OCI-LY3 (cell line): ENCODE measurements at regions not wholly inside any gene's neighbourhood (a gene's known extent, or its start where the extent isn't known, plus 50 kb on each side); places are given as distances from the start of the nearest gene placed in this dataset.

Experiments
- H2AFZ ChIP-seq: fragments of 200-600, 300-600 bp; shearing (Covaris generic); 2 replicates; pipeline ENCODE4 v1.6.0; 2014; ENCODE audit warnings: antibody characterized with exemption, low read depth, low read length
- H3K27ac ChIP-seq: fragments of 200-600, 300-600 bp; sonication (generic); 2 replicates; pipeline ENCODE4 v1.5.1; 2014; ENCODE audit warnings: mild to moderate bottlenecking, low read length, moderate library complexity, mixed read lengths
- H3K27me3 ChIP-seq: fragments of 200-600, 300-600 bp; sonication (generic); 2 replicates; pipeline ENCODE4 v1.6.1; 2014; ENCODE audit warnings: low read depth, low read length, mixed read lengths
- H3K36me3 ChIP-seq: fragments of 200-600, 300-600 bp; sonication (generic); replicated peaks from 2 replicates; pipeline ENCODE3; 2014; ENCODE audit warnings: low read depth, low read length, mixed read lengths
- H3K4me1 ChIP-seq: fragments of 300-600, 200-600 bp; sonication (generic); 2 replicates; pipeline ENCODE4 v1.6.1; 2014; ENCODE audit warnings: low read length, mixed read lengths
- H3K4me2 ChIP-seq: fragments of 200-600, 300-600 bp; sonication (generic); 2 replicates; pipeline ENCODE4 v1.6.1; 2014; ENCODE audit warnings: low read length, mixed read lengths
- H3K4me3 ChIP-seq: fragments of 300-600, 200-600 bp; sonication (generic); 2 replicates; pipeline ENCODE4 v1.5.1; 2014; ENCODE audit warnings: antibody characterized with exemption, mild to moderate bottlenecking, low read length, moderate library complexity
- H3K79me2 ChIP-seq: fragments of 300-600, 200-600 bp; shearing (Covaris generic); 2 replicates; pipeline ENCODE4 v1.6.1; 2014; ENCODE audit warnings: mild to moderate bottlenecking, low read length, mixed read lengths
- H3K9ac ChIP-seq: fragments of 300-600, 200-600 bp; shearing (Covaris generic); 2 replicates; pipeline ENCODE4 v1.6.0; 2014; ENCODE audit warnings: mild to moderate bottlenecking, low read length, moderate library complexity
- H3K9me3 ChIP-seq: fragments of 200-600, 300-600 bp; shearing (Covaris generic); 2 replicates; pipeline ENCODE4 v1.6.1; 2014; ENCODE audit warnings: low read length, mixed read lengths; ENCODE audit not compliant: insufficient read depth
- H4K20me1 ChIP-seq: fragments of 200-600, 300-600 bp; sonication (generic); 2 replicates; pipeline ENCODE4 v1.6.1; 2016; ENCODE audit warnings: low read length, mixed read lengths; ENCODE audit not compliant: insufficient read depth
- EZH2phosphoT487 ChIP-seq: fragments of 200-600 bp; shearing (Covaris generic); IDR thresholded peaks from 2 replicates; pipeline ENCODE4 v1.6.1; 2018; ENCODE audit warnings: antibody characterized with exemption, mixed run types, low read depth
- TF ChIP-seq, protein P1 (sequence below): fragments of 200-600, 300-600 bp; sonication (generic); IDR thresholded peaks from 2 replicates; pipeline ENCODE4 v1.5.1; 2014; ENCODE audit warnings: antibody characterized with exemption, low read length, low read depth

DNA sequence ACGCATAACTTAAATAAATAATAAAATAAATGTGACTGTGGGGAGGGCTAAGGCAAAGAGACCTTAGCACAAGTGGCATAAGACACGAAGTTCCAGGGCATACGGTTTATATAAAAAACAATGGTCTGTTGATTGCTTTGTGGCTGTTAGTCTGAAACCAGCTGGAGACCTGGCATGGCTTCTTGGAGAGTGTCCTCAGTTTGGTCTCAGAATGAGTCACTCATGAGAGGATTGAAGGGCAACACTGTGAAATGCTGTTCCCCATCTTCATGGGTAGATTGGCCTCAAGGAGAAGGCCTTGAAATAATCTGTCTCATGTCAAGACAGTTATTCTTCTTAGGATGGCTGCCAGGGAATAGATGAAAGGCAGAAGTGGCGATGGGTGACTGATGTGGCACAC, 62.2 kb downstream of the SOX2 start:
- no peak overlapping the region for H3K27ac ChIP-seq
- TF ChIP-seq, protein P1, sequence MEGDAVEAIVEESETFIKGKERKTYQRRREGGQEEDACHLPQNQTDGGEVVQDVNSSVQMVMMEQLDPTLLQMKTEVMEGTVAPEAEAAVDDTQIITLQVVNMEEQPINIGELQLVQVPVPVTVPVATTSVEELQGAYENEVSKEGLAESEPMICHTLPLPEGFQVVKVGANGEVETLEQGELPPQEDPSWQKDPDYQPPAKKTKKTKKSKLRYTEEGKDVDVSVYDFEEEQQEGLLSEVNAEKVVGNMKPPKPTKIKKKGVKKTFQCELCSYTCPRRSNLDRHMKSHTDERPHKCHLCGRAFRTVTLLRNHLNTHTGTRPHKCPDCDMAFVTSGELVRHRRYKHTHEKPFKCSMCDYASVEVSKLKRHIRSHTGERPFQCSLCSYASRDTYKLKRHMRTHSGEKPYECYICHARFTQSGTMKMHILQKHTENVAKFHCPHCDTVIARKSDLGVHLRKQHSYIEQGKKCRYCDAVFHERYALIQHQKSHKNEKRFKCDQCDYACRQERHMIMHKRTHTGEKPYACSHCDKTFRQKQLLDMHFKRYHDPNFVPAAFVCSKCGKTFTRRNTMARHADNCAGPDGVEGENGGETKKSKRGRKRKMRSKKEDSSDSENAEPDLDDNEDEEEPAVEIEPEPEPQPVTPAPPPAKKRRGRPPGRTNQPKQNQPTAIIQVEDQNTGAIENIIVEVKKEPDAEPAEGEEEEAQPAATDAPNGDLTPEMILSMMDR = no peak
- TF ChIP-seq EZH2phosphoT487 = no peak
- H3K36me3 ChIP-seq = no peaks in the 10 kb centered on the region
- H4K20me1 ChIP-seq = no peaks in the 10 kb centered on the region
- H3K27me3 ChIP-seq = no peaks in the 10 kb centered on the region
- no peaks in the 10 kb centered on the region for H3K79me2 ChIP-seq
- no peak overlapping the region for H3K9ac ChIP-seq
- no peak overlapping the region for H3K4me2 ChIP-seq
- no peak overlapping the region for H3K4me3 ChIP-seq
- H2AFZ ChIP-seq = no peak overlapping the region
- peaks cover 9% of the 10 kb centered on the region for H3K4me1 ChIP-seq
- H3K9me3 ChIP-seq = no peaks in the 10 kb centered on the region

DNA sequence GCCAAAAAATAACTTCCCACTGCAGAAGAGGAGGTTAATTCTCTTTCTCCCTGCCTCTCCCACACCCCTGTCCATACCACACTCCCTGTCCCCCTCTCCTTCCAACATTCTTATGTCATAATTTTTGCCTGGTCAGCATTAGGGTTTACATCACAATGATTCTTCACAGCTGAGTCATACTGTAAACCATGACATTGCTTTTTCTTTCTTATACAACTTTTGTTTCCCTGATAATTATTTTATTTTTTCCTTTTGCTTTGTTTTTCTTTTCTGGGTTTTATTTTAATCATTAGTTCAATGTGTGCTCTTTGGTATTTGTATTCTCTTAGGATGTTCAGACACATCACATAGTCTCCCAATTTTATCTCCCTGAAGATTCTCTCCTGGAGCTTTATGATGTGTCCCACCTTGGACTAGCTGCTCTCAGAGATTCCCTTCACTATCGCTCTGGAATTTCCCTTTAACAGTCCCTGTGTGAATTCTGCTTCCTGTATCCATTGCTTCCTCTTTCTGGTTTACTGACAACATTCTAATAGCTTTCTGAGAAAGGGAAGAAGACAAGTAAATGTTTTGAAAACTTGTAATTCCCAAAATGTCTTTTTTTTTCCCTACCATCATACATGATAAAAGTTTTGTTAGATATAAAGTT, 70.7 kb downstream of the SOX2 start:
- Histone ChIP-seq H3K9me3 (no peaks in the 10 kb centered on the region), H3K79me2 (no peaks in the 10 kb centered on the region), H3K4me2 (peak overlapping the region; percentile 38)

DNA sequence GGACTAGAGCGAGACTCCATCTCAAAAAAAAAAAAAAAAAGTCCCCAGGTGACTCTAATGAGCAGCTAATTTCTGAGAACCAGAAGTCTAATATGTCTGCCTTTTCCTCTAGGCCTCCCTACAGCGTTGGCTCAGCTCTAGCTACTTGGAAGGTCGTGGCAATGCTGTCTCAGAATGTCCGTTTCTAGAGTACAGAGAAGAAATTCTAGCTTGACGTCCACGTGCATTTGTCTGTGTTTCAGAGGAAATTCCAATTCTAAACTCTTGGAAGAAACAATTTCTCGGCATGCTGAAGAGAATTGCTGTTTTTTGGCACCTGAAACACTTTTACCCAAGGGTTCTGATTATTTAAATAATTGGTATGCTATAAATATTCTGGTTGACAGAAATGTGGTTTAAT, 78.8 kb downstream of the SOX2 start:
- Histone ChIP-seq H3K27ac (no peak overlapping the region), H3K27me3 (no peaks in the 10 kb centered on the region), H3K9ac (no peak overlapping the region), H3K4me1 (peaks cover 10% of the 10 kb centered on the region), H3K9me3 (no peaks in the 10 kb centered on the region), H3K4me3 (no peak overlapping the region), H3K4me2 (no peak overlapping the region), H3K79me2 (no peaks in the 10 kb centered on the region), H3K36me3 (no peaks in the 10 kb centered on the region), H2AFZ (no peak overlapping the region), H4K20me1 (no peaks in the 10 kb centered on the region)
- no peak for TF ChIP-seq EZH2phosphoT487
- TF ChIP-seq, protein P1 = no peak

More for the DNA sequence above, 70.7 kb downstream of the SOX2 start:
- Histone ChIP-seq H2AFZ (no peak overlapping the region), H3K4me3 (no peak overlapping the region), H3K27ac (no peak overlapping the region), H3K36me3 (no peaks in the 10 kb centered on the region), H3K9ac (no peak overlapping the region), H3K27me3 (no peaks in the 10 kb centered on the region), H3K4me1 (peaks cover 10% of the 10 kb centered on the region), H4K20me1 (no peaks in the 10 kb centered on the region)
- TF ChIP-seq, protein P1 = no peak
- no peak for TF ChIP-seq EZH2phosphoT487

DNA sequence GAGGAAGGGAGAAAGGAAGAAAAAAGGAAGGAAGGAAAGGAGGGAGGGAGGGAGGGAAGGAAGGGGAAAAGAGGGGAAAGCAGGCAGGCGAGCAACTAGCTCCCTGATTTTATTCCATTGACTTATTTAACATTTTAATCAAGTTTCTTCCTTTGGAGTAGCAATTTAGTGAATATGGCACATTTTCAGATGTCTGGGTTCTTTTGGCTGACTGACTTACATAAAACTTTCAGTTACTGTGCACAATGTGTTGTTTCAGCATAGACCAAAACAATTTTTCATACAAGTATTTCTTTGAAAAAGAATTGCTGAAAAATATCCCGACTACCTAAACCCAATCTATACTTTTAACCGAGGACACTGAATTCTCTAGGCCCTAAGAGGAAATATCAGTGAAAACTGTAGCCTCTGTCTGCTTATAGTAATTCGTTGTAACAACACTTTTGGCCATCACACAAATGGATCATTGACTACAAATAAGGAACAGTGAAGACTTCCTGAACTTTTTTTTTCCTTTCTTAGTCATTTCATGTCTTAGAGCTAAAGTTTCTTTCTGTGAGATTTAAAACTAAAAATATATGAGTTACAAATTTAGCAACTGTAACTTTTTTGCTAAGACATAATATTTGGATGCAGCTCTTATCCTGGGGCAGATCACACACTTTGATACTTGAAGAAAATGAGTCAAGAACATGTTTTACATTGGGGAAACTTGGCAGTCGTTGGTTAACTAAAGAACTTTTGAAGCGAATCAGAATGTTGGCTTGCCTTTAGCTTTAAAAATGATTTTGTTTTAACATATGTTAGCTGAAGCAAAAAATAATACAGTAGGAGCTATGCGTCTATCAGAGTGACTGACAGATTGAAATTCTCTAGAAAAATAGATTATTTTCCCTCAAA, 79.6 kb downstream of the SOX2 start:
- Histone ChIP-seq H3K4me2 (peak overlapping the region; percentile 18; the same call in 1 of the 2 replicates), H3K4me3 (no peak overlapping the region), H3K36me3 (no peaks in the 10 kb centered on the region), H3K27ac (no peak overlapping the region), H4K20me1 (no peaks in the 10 kb centered on the region), H3K9ac (no peak overlapping the region), H3K4me1 (peaks cover 10% of the 10 kb centered on the region), H3K9me3 (no peaks in the 10 kb centered on the region), H3K27me3 (no peaks in the 10 kb centered on the region), H2AFZ (no peak overlapping the region), H3K79me2 (no peaks in the 10 kb centered on the region)
- TF ChIP-seq, protein P1 = no peak
- no peak for TF ChIP-seq EZH2phosphoT487
